Smooth muscle cell (in vitro differentiated cells): ENCODE measurements at regions not wholly inside any gene's neighbourhood (a gene's known extent, or its start where the extent isn't known, plus 50 kb on each side); places are given as distances from the start of the nearest gene placed in this dataset.

Source experiments
- DNase-seq: peaks from one replicate; lab custom pipeline; 2025; ENCODE audit not compliant: unreplicated experiment; lab: John Stamatoyannopoulos, UW
- H2AFZ ChIP-seq: fragments of 200-600 bp; sonication (generic); 2 replicates; pipeline ENCODE4 v1.6.0; 2016; ENCODE audit warnings: antibody characterized with exemption, low read depth, mild to moderate bottlenecking
- H3F3A ChIP-seq: fragments of 200-600 bp; sonication (generic); 2 replicates; pipeline ENCODE4 v1.6.0; 2017; ENCODE audit warnings: antibody characterized with exemption, low read depth
- H3K27ac ChIP-seq: fragments of 200-600 bp; sonication (generic); 2 replicates; pipeline ENCODE4 v1.5.1; 2016; ENCODE audit warnings: low read depth, mild to moderate bottlenecking
- H3K27me3 ChIP-seq: fragments of 200-600 bp; sonication (generic); 2 replicates; pipeline ENCODE4 v1.6.1; 2016; ENCODE audit warnings: low read depth, mild to moderate bottlenecking
- H3K36me3 ChIP-seq: fragments of 200-600 bp; sonication (generic); 2 replicates; pipeline ENCODE4 v1.5.1; 2016; ENCODE audit warnings: low read depth
- H3K4me1 ChIP-seq: fragments of 200-600 bp; sonication (generic); 2 replicates; pipeline ENCODE4 v1.5.1; 2016; ENCODE audit warnings: low read depth
- H3K4me2 ChIP-seq: fragments of 200-600 bp; sonication (generic); 2 replicates; pipeline ENCODE4 v1.6.0; 2016; ENCODE audit warnings: mild to moderate bottlenecking
- H3K4me3 ChIP-seq: fragments of 200-600 bp; sonication (generic); 2 replicates; pipeline ENCODE4 v1.5.1; 2016; ENCODE audit warnings: mild to moderate bottlenecking
- H3K79me2 ChIP-seq: fragments of 200-600 bp; sonication (generic); 2 replicates; pipeline ENCODE4 v1.6.0; 2016; ENCODE audit warnings: low read depth, mild to moderate bottlenecking
- H3K9ac ChIP-seq: fragments of 200-600 bp; sonication (generic); 2 replicates; pipeline ENCODE4 v1.6.0; 2016; ENCODE audit warnings: low read depth
- H3K9me3 ChIP-seq: fragments of 200-600 bp; sonication (generic); replicated peaks from 2 replicates; pipeline ENCODE4 v1.5.1; 2016; ENCODE audit warnings: low read depth
- H4K20me1 ChIP-seq: fragments of 200-600 bp; sonication (generic); 2 replicates; pipeline ENCODE4 v1.6.0; 2016; ENCODE audit warnings: low read depth
- CTCF ChIP-seq: fragments of 200-600 bp; sonication (generic); IDR thresholded peaks from 2 replicates; pipeline ENCODE4 v1.5.1; 2017; ENCODE audit warnings: borderline replicate concordance, mild to moderate bottlenecking, antibody characterized with exemption; ENCODE audit not compliant: insufficient read depth, poor library complexity, severe bottlenecking
- WGBS: methylation state at CpG from one replicate; pipeline ENCODE4 v1.1.7; 2016; ENCODE audit warnings: low lambda C conversion rate; 5-methylcytosine and 5-hydroxymethylcytosine counted together

- Histone ChIP-seq H3K36me3 (no peaks in the 10 kb centered on the region), H3K4me3 (no peak overlapping the region), H3K27me3 (no peaks in the 10 kb centered on the region), H3K27ac (no peak overlapping the region), H3K9ac (no peak overlapping the region), H2AFZ (no peak overlapping the region), H3F3A (no peaks in the 10 kb centered on the region), H3K9me3 (no peaks in the 10 kb centered on the region), H3K79me2 (no peaks in the 10 kb centered on the region), H3K4me2 (no peak overlapping the region), H3K4me1 (no peaks in the 10 kb centered on the region), H4K20me1 (no peaks in the 10 kb centered on the region)
- no peak for TF ChIP-seq CTCF
- 73% methylated on average over 1 of the region's 1 CpG for WGBS
- DNase-seq = no peak
Observed at GRCh38 chr5:29261213-29261612, 1932.3 kb upstream of the CDH6 start.

- WGBS = 77% methylated on average over 2 of the region's 2 CpGs
- no peak for DNase-seq
- no peaks in the 10 kb centered on the region for H4K20me1 ChIP-seq
- no peak overlapping the region for H2AFZ ChIP-seq
- no peaks in the 10 kb centered on the region for H3K27me3 ChIP-seq
- H3K27ac ChIP-seq = no peak overlapping the region
- no peak overlapping the region for H3K4me3 ChIP-seq
- H3K9ac ChIP-seq = no peak overlapping the region
- no peaks in the 10 kb centered on the region for H3K4me1 ChIP-seq
- no peaks in the 10 kb centered on the region for H3K79me2 ChIP-seq
- H3K36me3 ChIP-seq = no peaks in the 10 kb centered on the region
- no peaks in the 10 kb centered on the region for H3K9me3 ChIP-seq
- no peak for TF ChIP-seq CTCF
- no peaks in the 10 kb centered on the region for H3F3A ChIP-seq
- H3K4me2 ChIP-seq = no peak overlapping the region
Observed at GRCh38 chr5:29252390-29252789, 1941.1 kb upstream of the CDH6 start.

- no peaks in the 10 kb centered on the region for H3K27me3 ChIP-seq
- TF ChIP-seq CTCF = no peak
Observed at GRCh38 chr5:29247346-29248028, 1946.0 kb upstream of the CDH6 start.

GRCh38 chr5:29240379-29240778 is 1953.1 kb upstream of the CDH6 start:
- H2AFZ ChIP-seq = no peak overlapping the region
- H3K4me3 ChIP-seq = no peak overlapping the region
- no peaks in the 10 kb centered on the region for H3K79me2 ChIP-seq
- H4K20me1 ChIP-seq = no peaks in the 10 kb centered on the region
- TF ChIP-seq CTCF = no peak
- DNase-seq = no peak
- H3K36me3 ChIP-seq = no peaks in the 10 kb centered on the region
- no peaks in the 10 kb centered on the region for H3K9me3 ChIP-seq
- H3K27me3 ChIP-seq = no peaks in the 10 kb centered on the region
- no peaks in the 10 kb centered on the region for H3K4me1 ChIP-seq
- H3K9ac ChIP-seq = no peak overlapping the region
- WGBS = 90% methylated on average over 1 of the region's 1 CpG
- H3F3A ChIP-seq = no peaks in the 10 kb centered on the region
- H3K27ac ChIP-seq = no peak overlapping the region
- no peak overlapping the region for H3K4me2 ChIP-seq

More at GRCh38 chr5:29247346-29248028, 1946.0 kb upstream of the CDH6 start:
- no peak overlapping the region for H2AFZ ChIP-seq
- no peaks in the 10 kb centered on the region for H3K36me3 ChIP-seq
- H3K9ac ChIP-seq = no peak overlapping the region
- no peak for DNase-seq
- no peak overlapping the region for H3K4me3 ChIP-seq
- no peaks in the 10 kb centered on the region for H3K4me1 ChIP-seq
- WGBS = 58% methylated on average over 2 of the region's 2 CpGs
- no peaks in the 10 kb centered on the region for H4K20me1 ChIP-seq
- H3K79me2 ChIP-seq = no peaks in the 10 kb centered on the region
- no peak overlapping the region for H3K4me2 ChIP-seq
- no peaks in the 10 kb centered on the region for H3F3A ChIP-seq
- H3K27ac ChIP-seq = no peak overlapping the region
- H3K9me3 ChIP-seq = no peaks in the 10 kb centered on the region
